Fibroblast of the aortic adventitia (primary cell): ENCODE measurements at regions not wholly inside any gene's neighbourhood (a gene's known extent, or its start where the extent isn't known, plus 50 kb on each side); places are given as distances from the start of the nearest gene placed in this dataset.

Source experiments
- DNase-seq: peaks from one replicate; pipeline ENCODE4 v3.0.0-alpha.2; 2010; ENCODE audit warnings: low read depth
- H3K4me3 ChIP-seq: 2 replicates; pipeline ENCODE4 v1.5.1; 2011; ENCODE audit warnings: low read depth, mild to moderate bottlenecking, control low read depth, low read length, moderate library complexity
- CTCF ChIP-seq: IDR thresholded peaks from 2 replicates; pipeline ENCODE4 v1.5.1; 2011; ENCODE audit warnings: mild to moderate bottlenecking, low read length, control low read depth, inconsistent platforms; ENCODE audit not compliant: insufficient read depth

- no peak overlapping the region for H3K4me3 ChIP-seq
- no peak for DNase-seq
Measured at GRCh38 chr14:39853441-39853840, 421.2 kb upstream of the FBXO33 start.

GRCh38 chr14:39851202-39851601, 419.0 kb upstream of the FBXO33 start:
- no peak for TF ChIP-seq CTCF
- H3K4me3 ChIP-seq, result no peak overlapping the region
- DNase-seq, result no peak

More at GRCh38 chr14:39853441-39853840, 421.2 kb upstream of the FBXO33 start:
- no peak for TF ChIP-seq CTCF

GRCh38 chr14:39847852-39848251, 415.6 kb upstream of the FBXO33 start:
- TF ChIP-seq CTCF, result no peak
- DNase-seq, result no peak
- H3K4me3 ChIP-seq, result no peak overlapping the region

GRCh38 chr14:39847194-39847593, 415.0 kb upstream of the FBXO33 start:
- no peak overlapping the region for H3K4me3 ChIP-seq
- TF ChIP-seq CTCF, result no peak
- DNase-seq, result no peak

- no peak for TF ChIP-seq CTCF
- DNase-seq, result no peak
- no peak overlapping the region for H3K4me3 ChIP-seq
Measured at GRCh38 chr14:39843881-39844280, 411.6 kb upstream of the FBXO33 start.

- no peak overlapping the region for H3K4me3 ChIP-seq
- DNase-seq, result no peak
- no peak for TF ChIP-seq CTCF
Measured at GRCh38 chr14:39841088-39841487, 408.9 kb upstream of the FBXO33 start.

GRCh38 chr14:39827901-39828655, 395.8 kb upstream of the FBXO33 start:
- TF ChIP-seq CTCF, result no peak
- DNase-seq, result no peak
- no peak overlapping the region for H3K4me3 ChIP-seq
